Upper lobe of right lung (tissue), 1 donor: ENCODE measurements at regions not wholly inside any gene's neighbourhood (a gene's known extent, or its start where the extent isn't known, plus 50 kb on each side); places are given as distances from the start of the nearest gene placed in this dataset.

Experiments
- ATAC-seq: fragments of 200-7000 bp; cut with Tn5 transposase; one replicate; pipeline ENCODE4 v1.9.1; 2020; ENCODE audit warnings: mild to moderate bottlenecking, moderate library complexity
- DNase-seq: peaks from one replicate; pipeline ENCODE4 v3.0.0-alpha.2; 2020
- H3K27ac ChIP-seq: fragments of 200-600 bp; one replicate; pipeline ENCODE4 v1.8.0; 2022
- H3K27me3 ChIP-seq: fragments of 200-600 bp; one replicate; pipeline ENCODE4 v1.8.0; 2022; ENCODE audit warnings: mild to moderate bottlenecking
- H3K36me3 ChIP-seq: fragments of 200-600 bp; one replicate; pipeline ENCODE4 v1.8.0; 2022
- H3K4me1 ChIP-seq: fragments of 200-600 bp; one replicate; pipeline ENCODE4 v1.8.0; 2022
- H3K4me3 ChIP-seq: fragments of 200-600 bp; one replicate; pipeline ENCODE4 v1.8.0; 2022; ENCODE audit warnings: mild to moderate bottlenecking
- H3K9me3 ChIP-seq: fragments of 200-600 bp; one replicate; pipeline ENCODE4 v1.8.0; 2022
- CTCF ChIP-seq: fragments of 200-600 bp; IDR thresholded peaks from one replicate; pipeline ENCODE4 v1.8.0; 2022; ENCODE audit warnings: antibody characterized with exemption
- intact Hi-C: fragments of 100-400 bp; cut with DNase I; formaldehyde crosslinking; loops from one replicate; pipeline ENCODE4 v1.11.0; 2022
- donor health status: DM: no; HTN: yes; CAD: no; lungs with severe emphysema.

GRCh38 chr13:65597839-65598818 is 1632.0 kb downstream of the PCDH9 start:
- Histone ChIP-seq H3K36me3 (no peaks in the 10 kb centered on the region), H3K4me3 (no peak overlapping the region), H3K27me3 (no peaks in the 10 kb centered on the region), H3K4me1 (no peaks in the 10 kb centered on the region), H3K9me3 (no peaks in the 10 kb centered on the region), H3K27ac (peak overlapping the region; percentile 49)
- ATAC-seq = peak; percentile 86
- intact Hi-C loops = no loop called here
- no peak for DNase-seq
- TF ChIP-seq CTCF = no peak

- ATAC-seq = no peak
- Histone ChIP-seq H3K9me3 (no peaks in the 10 kb centered on the region), H3K36me3 (no peaks in the 10 kb centered on the region), H3K27me3 (no peaks in the 10 kb centered on the region), H3K4me1 (no peaks in the 10 kb centered on the region), H3K27ac (no peak overlapping the region), H3K4me3 (no peak overlapping the region)
- TF ChIP-seq CTCF = no peak
- DNase-seq = no peak
- intact Hi-C loops = no loop called here
These were observed 1634.2 kb downstream of the PCDH9 start for GRCh38 chr13:65595916-65596315.

GRCh38 chr13:65594298-65594781 is 1635.8 kb downstream of the PCDH9 start:
- ATAC-seq = no peak
- Histone ChIP-seq H3K27me3 (no peaks in the 10 kb centered on the region), H3K4me3 (no peak overlapping the region), H3K36me3 (no peaks in the 10 kb centered on the region), H3K27ac (no peak overlapping the region), H3K4me1 (no peaks in the 10 kb centered on the region), H3K9me3 (no peaks in the 10 kb centered on the region)
- no peak for DNase-seq
- intact Hi-C loops = no loop called here
- no peak for TF ChIP-seq CTCF

- H3K36me3 ChIP-seq = no peaks in the 10 kb centered on the region
- ATAC-seq = no peak
- no peaks in the 10 kb centered on the region for H3K4me1 ChIP-seq
- TF ChIP-seq CTCF = no peak
- H3K9me3 ChIP-seq = no peaks in the 10 kb centered on the region
- intact Hi-C loops = no loop called here
- no peak overlapping the region for H3K4me3 ChIP-seq
- no peaks in the 10 kb centered on the region for H3K27me3 ChIP-seq
- no peak overlapping the region for H3K27ac ChIP-seq
- DNase-seq = no peak
These were observed 1636.8 kb downstream of the PCDH9 start for GRCh38 chr13:65593298-65593874.

GRCh38 chr13:65592731-65593130 is 1637.4 kb downstream of the PCDH9 start:
- Histone ChIP-seq H3K36me3 (no peaks in the 10 kb centered on the region), H3K9me3 (no peaks in the 10 kb centered on the region), H3K4me1 (no peaks in the 10 kb centered on the region), H3K4me3 (no peak overlapping the region), H3K27me3 (no peaks in the 10 kb centered on the region), H3K27ac (no peak overlapping the region)
- no peak for TF ChIP-seq CTCF
- intact Hi-C loops = no loop called here
- ATAC-seq = no peak
- DNase-seq = no peak
